ENCODE measurements at regions not wholly inside any gene's neighbourhood (a gene's known extent, or its start where the extent isn't known, plus 50 kb on each side); places are given as distances from the start of the nearest gene placed in this dataset.

DNA sequence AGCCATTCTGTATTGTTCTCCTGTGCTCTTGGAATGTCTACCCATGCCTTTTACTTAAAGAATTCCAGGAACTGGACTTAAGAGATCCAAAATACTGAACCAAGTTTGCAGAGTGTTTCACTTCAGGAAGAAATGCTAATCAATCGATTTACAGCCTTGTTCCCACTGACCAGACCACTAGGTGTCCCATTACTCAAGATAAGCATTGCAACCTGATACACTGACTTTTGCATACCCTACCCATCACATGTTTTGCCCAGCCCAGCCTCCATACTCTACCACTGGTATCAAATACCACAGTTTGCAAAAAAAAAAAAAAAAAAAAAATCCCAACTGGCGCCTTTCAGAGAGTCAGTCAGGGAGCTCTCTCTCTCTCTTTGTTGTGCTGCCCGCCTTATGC is 550.8 kb downstream of the CDH9 start:
- TF ChIP-seq, protein P1, sequence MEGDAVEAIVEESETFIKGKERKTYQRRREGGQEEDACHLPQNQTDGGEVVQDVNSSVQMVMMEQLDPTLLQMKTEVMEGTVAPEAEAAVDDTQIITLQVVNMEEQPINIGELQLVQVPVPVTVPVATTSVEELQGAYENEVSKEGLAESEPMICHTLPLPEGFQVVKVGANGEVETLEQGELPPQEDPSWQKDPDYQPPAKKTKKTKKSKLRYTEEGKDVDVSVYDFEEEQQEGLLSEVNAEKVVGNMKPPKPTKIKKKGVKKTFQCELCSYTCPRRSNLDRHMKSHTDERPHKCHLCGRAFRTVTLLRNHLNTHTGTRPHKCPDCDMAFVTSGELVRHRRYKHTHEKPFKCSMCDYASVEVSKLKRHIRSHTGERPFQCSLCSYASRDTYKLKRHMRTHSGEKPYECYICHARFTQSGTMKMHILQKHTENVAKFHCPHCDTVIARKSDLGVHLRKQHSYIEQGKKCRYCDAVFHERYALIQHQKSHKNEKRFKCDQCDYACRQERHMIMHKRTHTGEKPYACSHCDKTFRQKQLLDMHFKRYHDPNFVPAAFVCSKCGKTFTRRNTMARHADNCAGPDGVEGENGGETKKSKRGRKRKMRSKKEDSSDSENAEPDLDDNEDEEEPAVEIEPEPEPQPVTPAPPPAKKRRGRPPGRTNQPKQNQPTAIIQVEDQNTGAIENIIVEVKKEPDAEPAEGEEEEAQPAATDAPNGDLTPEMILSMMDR (IDR thresholded peaks at IDR 0.05), result no peak
- TF ChIP-seq POLR2A (IDR thresholded peaks at IDR 0.05) (no peak), POLR2AphosphoS5 (IDR thresholded peaks at IDR 0.05) (no peak), EP300 (IDR thresholded peaks at IDR 0.05; ENCODE audit: low read depth) (no peak)
